Peyer's patch (tissue), 4 donors: ENCODE measurements at regions not wholly inside any gene's neighbourhood (a gene's known extent, or its start where the extent isn't known, plus 50 kb on each side); places are given as distances from the start of the nearest gene placed in this dataset.

ENCODE experiments used
- DNase-seq, 3 donors: peaks; one replicate each; pipeline ENCODE4 v3.0.0-alpha.2; 2017 to 2019
- H3K27ac ChIP-seq, 4 donors: fragments of 200-600 bp; sonication (generic); one replicate each; pipeline ENCODE4 v1.5.1; 2016 to 2019
- H3K27me3 ChIP-seq, 2 donors: fragments of 200-600 bp; sonication (generic); one replicate each; pipeline ENCODE4 v1.5.1; 2019
- H3K36me3 ChIP-seq, 3 donors: fragments of 200-600 bp; sonication (generic); one replicate each; pipeline ENCODE4 v1.5.1; 2016 to 2019
- H3K4me1 ChIP-seq, 4 donors: fragments of 200-600 bp; sonication (generic); one replicate each; pipeline ENCODE4 v1.5.1; 2016 to 2019
- H3K4me3 ChIP-seq, 4 donors: fragments of 200-600 bp; sonication (generic); 1 replicate in 3 of 4; 2 replicates in 1 of 4; pipeline ENCODE4 v1.5.1; 2016 to 2019; ENCODE audit warnings: mild to moderate bottlenecking in 1 of 4
- H3K9me3 ChIP-seq, 4 donors: fragments of 200-600 bp; sonication (generic); one replicate each; pipeline ENCODE4 v1.5.1; 2016 to 2019; ENCODE audit warnings: mild to moderate bottlenecking in 1 of 4
- CTCF ChIP-seq, 6 experiments: fragments of 450-650 bp in 4 of 6; fragments of 200-600 bp in 2 of 6; sonication (generic) in 1 of 6; IDR thresholded peaks; one replicate each; pipeline ENCODE4 v1.5.1; 2017 to 2019; ENCODE audit warnings: antibody characterized with exemption in 6 of 6, mild to moderate bottlenecking in 3 of 6, moderate library complexity in 1 of 6
- POLR2A ChIP-seq, 2 donors: fragments of 450-650 bp; IDR thresholded peaks; one replicate each; pipeline ENCODE4 v1.5.1; 2017; ENCODE audit warnings: antibody characterized with exemption in 2 of 2, mild to moderate bottlenecking in 2 of 2, moderate library complexity in 2 of 2

GRCh38 chr4:20570981-20571715, 129.1 kb upstream of the PACRGL start:
- Histone ChIP-seq H3K9me3 (no peaks in the 10 kb centered on the region), H3K27ac (no peak overlapping the region), H3K4me1 (no peaks in the 10 kb centered on the region), H3K4me3 (no peak overlapping the region), H3K36me3 (no peaks in the 10 kb centered on the region), H3K27me3 (no peaks in the 10 kb centered on the region)
- no peak for DNase-seq
- no peak for TF ChIP-seq CTCF (IDR thresholded peaks at IDR 0.05)
- no peak for TF ChIP-seq POLR2A (IDR thresholded peaks at IDR 0.05)

- no peak for TF ChIP-seq CTCF (IDR thresholded peaks at IDR 0.05)
- TF ChIP-seq POLR2A (IDR thresholded peaks at IDR 0.05) = no peak
- no peak overlapping the region for H3K4me3 ChIP-seq
Measured at GRCh38 chr4:20572976-20573375, 127.3 kb upstream of the PACRGL start.

GRCh38 chr4:20574986-20575385, 125.3 kb upstream of the PACRGL start:
- H3K9me3 ChIP-seq = no peaks in the 10 kb centered on the region

More at GRCh38 chr4:20572976-20573375, 127.3 kb upstream of the PACRGL start:
- Histone ChIP-seq H3K4me1 (no peaks in the 10 kb centered on the region), H3K36me3 (no peaks in the 10 kb centered on the region), H3K9me3 (no peaks in the 10 kb centered on the region), H3K27ac (no peak overlapping the region), H3K27me3 (no peaks in the 10 kb centered on the region)
- no peak for DNase-seq

GRCh38 chr4:20575486-20575885, 124.8 kb upstream of the PACRGL start:
- Histone ChIP-seq H3K27me3 (no peaks in the 10 kb centered on the region), H3K4me1 (no peaks in the 10 kb centered on the region), H3K27ac (no peak overlapping the region), H3K36me3 (no peaks in the 10 kb centered on the region), H3K9me3 (no peaks in the 10 kb centered on the region), H3K4me3 (no peak overlapping the region)
- no peak for DNase-seq
- TF ChIP-seq CTCF (IDR thresholded peaks at IDR 0.05) (no peak), POLR2A (IDR thresholded peaks at IDR 0.05) (no peak)

More at GRCh38 chr4:20574986-20575385, 125.3 kb upstream of the PACRGL start:
- no peak overlapping the region for H3K27ac ChIP-seq
- H3K4me3 ChIP-seq = no peak overlapping the region
- TF ChIP-seq CTCF (IDR thresholded peaks at IDR 0.05) (no peak), POLR2A (IDR thresholded peaks at IDR 0.05) (no peak)
- DNase-seq = no peak
- H3K27me3 ChIP-seq = no peaks in the 10 kb centered on the region
- no peaks in the 10 kb centered on the region for H3K4me1 ChIP-seq
- no peaks in the 10 kb centered on the region for H3K36me3 ChIP-seq

- H3K4me3 ChIP-seq = no peak overlapping the region
- H3K27me3 ChIP-seq = no peaks in the 10 kb centered on the region
- no peaks in the 10 kb centered on the region for H3K9me3 ChIP-seq
- TF ChIP-seq POLR2A (IDR thresholded peaks at IDR 0.05) (no peak), CTCF (IDR thresholded peaks at IDR 0.05) (no peak)
- H3K27ac ChIP-seq = no peak overlapping the region
- H3K36me3 ChIP-seq = no peaks in the 10 kb centered on the region
- H3K4me1 ChIP-seq = no peaks in the 10 kb centered on the region
- DNase-seq = no peak
Measured at GRCh38 chr4:20576861-20577260, 123.4 kb upstream of the PACRGL start.
